A673 (cell line): ENCODE measurements at regions not wholly inside any gene's neighbourhood (a gene's known extent, or its start where the extent isn't known, plus 50 kb on each side); places are given as distances from the start of the nearest gene placed in this dataset.

Experiments used
- BruUV-seq: library from RNA; stranded (reverse); fragments of 400-500 nt; replicated peaks from 2 replicates; lab custom pipeline; 2021; lab: Mats Ljungman, UMichigan
- CTCF ChIA-PET: fragments of 300-600 bp; sonication (Branson Sonifier 250); formaldehyde crosslinking; loops from one replicate; lab custom pipeline; 2022; ENCODE audit warnings: antibody characterized with exemption; lab: Charles Lee
- POLR2A ChIA-PET: fragments of 300-600 bp; sonication (Branson Sonifier 250); formaldehyde crosslinking; loops from one replicate; lab custom pipeline; 2022; ENCODE audit warnings: antibody characterized with exemption; ENCODE audit not compliant: low non-redundant PET; lab: Charles Lee
- DNase-seq: peaks from one replicate; pipeline ENCODE4 v3.0.0-alpha.2; 2015; ENCODE audit warnings: low spot score
- H3K27ac ChIP-seq: fragments of 200-600 bp; sonication (generic); 2 replicates; pipeline ENCODE4 v1.5.1; 2016; ENCODE audit warnings: mixed run types, low read depth, mild to moderate bottlenecking, mixed read lengths, antibody characterized with exemption, low read length; ENCODE audit not compliant: poor library complexity, severe bottlenecking
- H3K27me3 ChIP-seq: fragments of 200-600 bp; sonication (generic); replicated peaks from 2 replicates; pipeline ENCODE4 v1.6.1; 2017; ENCODE audit warnings: mixed run types, low read depth, mild to moderate bottlenecking, mixed read lengths, antibody characterized with exemption, low read length; ENCODE audit not compliant: insufficient read depth, poor library complexity
- H3K36me3 ChIP-seq: fragments of 200-600 bp; sonication (generic); 2 replicates; pipeline ENCODE4 v1.6.1; 2016; ENCODE audit warnings: mixed run types, mild to moderate bottlenecking, mixed read lengths, antibody characterized with exemption, low read length; ENCODE audit not compliant: insufficient read depth, poor library complexity, severe bottlenecking
- H3K4me1 ChIP-seq: fragments of 200-600 bp; sonication (generic); 2 replicates; pipeline ENCODE4 v1.6.1; 2017; ENCODE audit warnings: mixed run types, mild to moderate bottlenecking, mixed read lengths, antibody characterized with exemption, low read length; ENCODE audit not compliant: insufficient read depth, poor library complexity, severe bottlenecking
- H3K4me3 ChIP-seq: fragments of 200-600 bp; sonication (generic); 2 replicates; pipeline ENCODE4 v1.5.1; 2016; ENCODE audit warnings: low read depth, mixed run types, mild to moderate bottlenecking, mixed read lengths, low read length; ENCODE audit not compliant: poor library complexity, severe bottlenecking
- H3K9me3 ChIP-seq: fragments of 200-600 bp; sonication (generic); 2 replicates; pipeline ENCODE4 v1.6.1; 2016; ENCODE audit warnings: mixed run types, low read depth, mild to moderate bottlenecking, mixed read lengths, antibody characterized with exemption, low read length; ENCODE audit not compliant: poor library complexity, severe bottlenecking
- EZH2 ChIP-seq: fragments of 200-600 bp; sonication (generic); IDR thresholded peaks from 2 replicates; pipeline ENCODE4 v1.6.1; 2017; ENCODE audit warnings: borderline replicate concordance, low read depth, mild to moderate bottlenecking, mixed read lengths, antibody characterized with exemption, low read length; ENCODE audit not compliant: poor library complexity, severe bottlenecking
- intact Hi-C: fragments of 100-400 bp; cut with micrococcal nuclease; formaldehyde crosslinking; loops from one replicate; pipeline ENCODE4 v1.10.0; 2022; ENCODE audit not compliant: unreplicated experiment
- TF ChIP-seq, protein P1 (sequence below): fragments of 300-800, 200-600 bp; sonication (generic); conservative IDR thresholded peaks from 2 replicates; pipeline ENCODE4 v1.5.1; 2017; ENCODE audit warnings: low read depth, mild to moderate bottlenecking, antibody characterized with exemption, low read length, moderate library complexity, mixed read lengths

DNA sequence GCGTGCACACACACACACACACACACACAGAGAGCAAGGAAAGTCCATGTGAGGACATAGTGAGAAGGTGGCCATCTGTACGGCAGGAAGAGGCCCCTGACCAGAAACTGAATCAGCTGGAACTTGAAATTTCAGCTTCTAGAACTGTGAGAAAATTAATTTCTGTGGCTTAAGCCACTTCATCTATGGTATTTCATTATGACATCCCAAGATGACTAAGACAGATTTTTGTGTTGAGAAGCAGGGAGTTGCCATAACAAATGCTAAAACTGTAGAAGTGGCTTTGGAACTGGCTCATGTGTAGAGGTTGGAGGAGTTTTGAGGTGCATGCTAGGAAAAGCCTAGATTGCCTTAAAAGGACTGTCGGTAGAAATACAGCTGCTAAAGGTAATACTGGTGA is 63.4 kb upstream of the ZBTB7C start:
- Histone ChIP-seq H3K4me3 (no peak overlapping the region), H3K36me3 (no peaks in the 10 kb centered on the region), H3K4me1 (no peaks in the 10 kb centered on the region), H3K9me3 (no peaks in the 10 kb centered on the region), H3K27me3 (peaks cover 3% of the 10 kb centered on the region), H3K27ac (no peak overlapping the region)
- ChIA-PET CTCF (interaction anchor here (0.9 kb wide), 1 partner anchor 942 kb away, joined by 3 read pairs; no protein-coding TSS in a partner anchor), POLR2A (no interaction called here)
- BruUV-seq = no TSS peak
- no peak for DNase-seq
- intact Hi-C loops = no loop called here
- no peak for TF ChIP-seq EZH2
- TF ChIP-seq, protein P1, sequence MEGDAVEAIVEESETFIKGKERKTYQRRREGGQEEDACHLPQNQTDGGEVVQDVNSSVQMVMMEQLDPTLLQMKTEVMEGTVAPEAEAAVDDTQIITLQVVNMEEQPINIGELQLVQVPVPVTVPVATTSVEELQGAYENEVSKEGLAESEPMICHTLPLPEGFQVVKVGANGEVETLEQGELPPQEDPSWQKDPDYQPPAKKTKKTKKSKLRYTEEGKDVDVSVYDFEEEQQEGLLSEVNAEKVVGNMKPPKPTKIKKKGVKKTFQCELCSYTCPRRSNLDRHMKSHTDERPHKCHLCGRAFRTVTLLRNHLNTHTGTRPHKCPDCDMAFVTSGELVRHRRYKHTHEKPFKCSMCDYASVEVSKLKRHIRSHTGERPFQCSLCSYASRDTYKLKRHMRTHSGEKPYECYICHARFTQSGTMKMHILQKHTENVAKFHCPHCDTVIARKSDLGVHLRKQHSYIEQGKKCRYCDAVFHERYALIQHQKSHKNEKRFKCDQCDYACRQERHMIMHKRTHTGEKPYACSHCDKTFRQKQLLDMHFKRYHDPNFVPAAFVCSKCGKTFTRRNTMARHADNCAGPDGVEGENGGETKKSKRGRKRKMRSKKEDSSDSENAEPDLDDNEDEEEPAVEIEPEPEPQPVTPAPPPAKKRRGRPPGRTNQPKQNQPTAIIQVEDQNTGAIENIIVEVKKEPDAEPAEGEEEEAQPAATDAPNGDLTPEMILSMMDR = no peak

DNA sequence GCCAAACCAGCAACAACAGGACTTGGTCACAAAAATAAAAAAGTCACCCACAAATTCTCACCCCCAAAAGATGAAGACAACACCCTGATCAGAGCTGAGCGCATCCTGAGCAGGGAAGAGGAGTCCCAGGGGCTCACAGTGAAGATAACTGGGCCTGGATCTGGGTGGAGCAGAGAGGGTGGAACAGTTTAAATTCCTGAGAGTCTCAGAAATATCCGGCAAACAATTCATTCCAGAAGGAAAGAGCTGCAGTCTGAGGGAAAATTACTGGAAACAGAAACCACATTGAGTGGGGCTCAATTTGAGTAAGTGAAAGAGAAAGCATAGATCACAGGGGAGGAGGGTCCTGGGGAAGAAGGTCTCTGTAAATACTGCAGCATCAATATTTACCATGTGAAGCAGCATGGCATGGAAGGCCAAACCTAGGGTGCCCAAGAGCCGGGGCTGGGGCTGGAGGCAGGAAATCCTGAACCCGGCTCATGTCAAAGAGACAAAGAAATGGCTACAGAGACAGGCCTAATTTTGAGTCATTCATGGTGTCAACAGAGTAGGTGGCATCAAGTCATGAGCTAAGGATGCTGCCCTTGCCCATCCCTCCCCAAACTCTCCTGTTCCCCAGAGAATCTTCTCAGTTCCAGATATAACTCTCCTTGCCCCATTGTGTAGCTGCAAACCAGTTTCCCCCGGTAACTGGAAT is 61.4 kb upstream of the ZBTB7C start:
- no peaks in the 10 kb centered on the region for H3K36me3 ChIP-seq
- ChIA-PET POLR2A (no interaction called here), CTCF (no interaction called here)
- peaks cover 3% of the 10 kb centered on the region for H3K27me3 ChIP-seq
- H3K4me3 ChIP-seq = no peak overlapping the region
- no peaks in the 10 kb centered on the region for H3K9me3 ChIP-seq
- BruUV-seq = no TSS peak
- TF ChIP-seq, protein P1 = no peak
- TF ChIP-seq EZH2 = no peak
- intact Hi-C loops = no loop called here
- no peaks in the 10 kb centered on the region for H3K4me1 ChIP-seq
- no peak for DNase-seq
- no peak overlapping the region for H3K27ac ChIP-seq

DNA sequence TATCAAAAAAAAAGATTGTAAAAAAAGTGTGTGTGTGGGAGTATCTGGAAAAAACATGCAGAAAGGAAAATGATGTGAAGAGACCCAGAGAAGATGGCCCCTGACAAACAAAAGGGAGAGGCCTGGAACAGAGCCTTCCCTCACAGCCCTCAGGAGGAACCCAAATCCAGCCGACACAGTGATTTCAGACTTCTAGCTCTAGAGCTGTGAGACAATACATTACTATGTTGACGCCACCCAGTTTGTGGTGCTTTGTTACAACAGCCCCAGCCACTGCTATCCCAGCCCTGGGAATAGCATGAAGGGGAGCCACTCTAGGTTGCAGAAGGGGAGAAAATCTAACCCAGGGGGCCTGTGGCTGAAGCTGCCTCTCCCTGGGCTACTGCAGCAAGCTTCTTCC is 59.0 kb upstream of the ZBTB7C start:
- peaks cover 3% of the 10 kb centered on the region for H3K27me3 ChIP-seq
- no peak for DNase-seq
- H3K27ac ChIP-seq = no peak overlapping the region
- no peak overlapping the region for H3K4me3 ChIP-seq
- POLR2A ChIA-PET = no interaction called here
- no peaks in the 10 kb centered on the region for H3K9me3 ChIP-seq
- CTCF ChIA-PET = no interaction called here
- intact Hi-C loops = loop anchor here (5.0 kb wide), 1 partner anchor 436 kb away; no protein-coding TSS in a partner anchor
- no peaks in the 10 kb centered on the region for H3K36me3 ChIP-seq
- no TSS peak for BruUV-seq
- no peaks in the 10 kb centered on the region for H3K4me1 ChIP-seq
- TF ChIP-seq, protein P1 = no peak
- TF ChIP-seq EZH2 = no peak
